ENCODE measurements at regions not wholly inside any gene's neighbourhood (a gene's known extent, or its start where the extent isn't known, plus 50 kb on each side); places are given as distances from the start of the nearest gene placed in this dataset.
"Not testable (repeated sequence)": the region's sequence is repeated elsewhere in the genome, so short reads cannot be mapped to it uniquely, and the experiment has no call there.

DNA sequence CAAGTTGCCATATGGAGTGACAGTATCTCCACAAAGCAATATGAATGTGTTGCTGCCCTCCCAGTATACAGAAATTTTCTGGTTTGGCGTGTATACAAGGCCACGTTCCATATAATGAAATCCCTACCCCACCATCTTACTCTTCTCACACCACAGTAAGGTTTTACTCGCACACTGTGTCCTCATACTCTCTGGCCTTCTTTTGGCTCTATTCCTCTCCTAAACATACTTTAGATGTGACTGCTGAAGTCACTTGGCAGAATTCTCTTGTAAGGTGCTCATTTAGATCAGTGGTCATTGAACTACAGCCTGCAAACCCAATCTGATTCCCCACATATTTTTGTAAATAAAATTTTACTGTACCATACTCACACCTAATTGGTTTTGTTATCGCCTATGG is 123.2 kb downstream of the RFPL4B start:
- DNase-seq (ENCODE audit: low spot score) (no peak), ATAC-seq (ENCODE audit: low FRiP score) (no peak)
- TF ChIP-seq, protein P1, sequence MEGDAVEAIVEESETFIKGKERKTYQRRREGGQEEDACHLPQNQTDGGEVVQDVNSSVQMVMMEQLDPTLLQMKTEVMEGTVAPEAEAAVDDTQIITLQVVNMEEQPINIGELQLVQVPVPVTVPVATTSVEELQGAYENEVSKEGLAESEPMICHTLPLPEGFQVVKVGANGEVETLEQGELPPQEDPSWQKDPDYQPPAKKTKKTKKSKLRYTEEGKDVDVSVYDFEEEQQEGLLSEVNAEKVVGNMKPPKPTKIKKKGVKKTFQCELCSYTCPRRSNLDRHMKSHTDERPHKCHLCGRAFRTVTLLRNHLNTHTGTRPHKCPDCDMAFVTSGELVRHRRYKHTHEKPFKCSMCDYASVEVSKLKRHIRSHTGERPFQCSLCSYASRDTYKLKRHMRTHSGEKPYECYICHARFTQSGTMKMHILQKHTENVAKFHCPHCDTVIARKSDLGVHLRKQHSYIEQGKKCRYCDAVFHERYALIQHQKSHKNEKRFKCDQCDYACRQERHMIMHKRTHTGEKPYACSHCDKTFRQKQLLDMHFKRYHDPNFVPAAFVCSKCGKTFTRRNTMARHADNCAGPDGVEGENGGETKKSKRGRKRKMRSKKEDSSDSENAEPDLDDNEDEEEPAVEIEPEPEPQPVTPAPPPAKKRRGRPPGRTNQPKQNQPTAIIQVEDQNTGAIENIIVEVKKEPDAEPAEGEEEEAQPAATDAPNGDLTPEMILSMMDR (IDR thresholded peaks at IDR 0.05): no peak

DNA sequence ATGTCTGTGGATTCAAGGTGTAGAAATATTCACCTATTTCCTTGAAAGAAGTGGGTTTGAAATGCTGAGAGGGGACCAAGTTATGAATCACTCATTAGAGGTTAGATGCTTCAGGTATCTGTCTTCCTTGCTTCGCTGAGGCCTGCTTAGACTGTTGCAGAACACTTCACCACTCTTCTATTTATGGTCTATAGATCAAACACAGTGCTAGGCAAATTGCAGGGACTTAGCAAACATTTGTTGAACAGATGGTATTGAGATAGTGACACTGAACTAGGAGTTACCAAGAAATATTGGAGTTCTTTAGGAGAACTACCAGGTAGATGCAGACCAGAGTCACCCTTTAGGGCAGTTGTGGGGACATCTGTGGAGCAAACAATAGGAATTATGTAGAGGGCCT is 123.8 kb downstream of the RFPL4B start:
- DNase-seq (ENCODE audit: low spot score): no peak
- TF ChIP-seq, protein P1 (IDR thresholded peaks at IDR 0.05): no peak
- no peak for ATAC-seq (ENCODE audit: low FRiP score)

DNA sequence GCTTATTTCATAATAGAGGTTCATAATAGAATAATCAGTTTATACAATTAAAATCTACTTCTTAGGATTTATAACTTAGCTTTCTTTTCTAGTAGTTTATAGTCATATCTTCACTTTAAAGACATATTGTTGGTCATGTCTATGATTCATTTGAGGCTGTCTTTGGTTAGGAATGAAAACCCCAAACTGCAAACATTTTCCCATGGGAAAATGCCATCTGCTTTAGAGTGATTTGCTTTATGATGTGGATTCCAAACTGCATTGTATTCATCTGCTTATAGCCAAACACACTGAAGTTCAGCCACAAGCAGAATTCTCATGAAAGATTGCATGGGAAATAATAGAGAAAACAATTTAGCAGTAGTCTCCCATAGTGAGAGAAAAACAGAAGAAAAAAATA is 128.0 kb downstream of the RFPL4B start:
- TF ChIP-seq, protein P1 (IDR thresholded peaks at IDR 0.05): no peak
- ATAC-seq (ENCODE audit: low FRiP score): no peak
- DNase-seq (ENCODE audit: low spot score): no peak

DNA sequence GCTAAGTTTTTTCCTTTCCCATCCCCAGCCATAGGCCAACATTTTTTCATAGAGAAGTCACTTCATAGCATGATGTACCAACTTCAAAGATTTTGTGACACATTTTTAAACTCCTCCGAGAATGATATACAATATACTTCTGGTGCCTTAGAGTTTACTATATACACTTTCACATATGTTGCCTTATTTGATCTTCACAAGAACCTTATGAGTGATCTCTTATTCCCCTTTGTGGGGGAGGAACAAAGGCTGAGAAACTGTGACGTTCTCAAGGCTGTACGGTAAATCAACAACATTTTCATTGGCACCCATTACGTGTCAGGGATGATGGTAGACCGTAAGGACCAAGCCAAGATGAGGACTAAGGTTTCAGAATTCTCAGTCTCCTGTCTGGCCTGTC is 130.0 kb downstream of the RFPL4B start:
- DNase-seq (ENCODE audit: low spot score) (no peak), ATAC-seq (ENCODE audit: low FRiP score) (no peak)
- TF ChIP-seq, protein P1 (IDR thresholded peaks at IDR 0.05): no peak

DNA sequence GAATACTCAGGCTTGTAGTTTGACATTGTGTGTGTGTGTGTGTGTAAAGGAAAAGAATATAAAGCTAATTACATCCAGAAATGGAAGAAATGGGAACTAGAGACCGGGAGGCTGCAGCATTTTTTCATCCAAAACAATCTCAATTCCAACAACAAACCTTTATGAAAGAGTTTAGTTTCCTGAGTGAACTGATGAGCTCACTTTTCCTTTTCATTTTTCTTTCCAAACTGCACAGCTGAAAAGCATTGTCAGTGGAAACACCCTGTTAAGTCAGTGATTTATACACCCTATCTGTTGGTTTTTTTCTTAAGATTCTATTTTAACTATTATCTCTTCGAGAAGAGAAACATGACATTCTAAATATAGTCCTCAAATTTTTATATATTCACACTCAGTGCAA is 130.9 kb downstream of the RFPL4B start:
- ATAC-seq (ENCODE audit: low FRiP score) (no peak), DNase-seq (ENCODE audit: low spot score) (no peak)
- TF ChIP-seq, protein P1 (IDR thresholded peaks at IDR 0.05): no peak

DNA sequence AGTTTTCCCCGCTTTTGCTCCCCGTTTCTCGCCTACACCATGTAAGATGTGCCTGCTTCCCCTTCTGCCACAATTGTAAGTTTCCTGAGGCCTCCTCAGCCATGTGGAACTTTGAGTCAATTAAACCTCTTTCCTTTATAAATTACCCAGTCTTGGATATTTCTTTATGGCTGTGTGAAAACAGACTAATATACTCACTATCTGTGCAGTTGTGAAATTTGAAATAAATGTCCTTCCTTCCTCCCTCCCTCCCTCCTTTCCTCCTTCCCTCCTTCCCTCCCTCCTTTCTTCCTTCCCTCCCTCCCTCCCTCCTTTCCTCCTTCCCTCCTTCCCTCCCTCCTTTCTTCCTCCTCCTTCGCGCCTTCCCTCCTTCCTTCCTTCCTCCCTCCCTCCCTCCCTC is 132.8 kb downstream of the RFPL4B start:
- DNase-seq (ENCODE audit: low spot score); ATAC-seq (ENCODE audit: low FRiP score): not testable (repeated sequence)

DNA sequence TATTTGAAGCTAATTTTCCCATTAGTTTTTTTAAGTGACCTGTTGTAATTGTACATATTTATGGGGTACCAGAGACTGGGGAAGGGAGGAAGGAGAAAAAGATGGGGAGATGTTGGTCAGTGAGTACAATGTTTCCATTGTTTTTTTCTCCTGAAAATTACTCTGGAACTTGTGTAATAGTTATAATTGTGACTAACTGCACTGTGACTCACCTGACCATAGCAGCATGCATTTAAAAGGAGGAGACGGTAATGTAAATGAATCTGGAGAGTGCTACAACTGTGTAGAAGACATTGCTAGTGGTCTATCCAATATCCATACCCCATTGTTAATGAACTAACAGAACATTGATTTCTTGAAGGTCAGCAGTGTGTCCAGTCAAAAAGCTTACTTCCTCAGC is 133.4 kb downstream of the RFPL4B start:
- ATAC-seq (ENCODE audit: low FRiP score): no peak
- TF ChIP-seq, protein P1 (IDR thresholded peaks at IDR 0.05): no peak
- no peak for DNase-seq (ENCODE audit: low spot score)

DNA sequence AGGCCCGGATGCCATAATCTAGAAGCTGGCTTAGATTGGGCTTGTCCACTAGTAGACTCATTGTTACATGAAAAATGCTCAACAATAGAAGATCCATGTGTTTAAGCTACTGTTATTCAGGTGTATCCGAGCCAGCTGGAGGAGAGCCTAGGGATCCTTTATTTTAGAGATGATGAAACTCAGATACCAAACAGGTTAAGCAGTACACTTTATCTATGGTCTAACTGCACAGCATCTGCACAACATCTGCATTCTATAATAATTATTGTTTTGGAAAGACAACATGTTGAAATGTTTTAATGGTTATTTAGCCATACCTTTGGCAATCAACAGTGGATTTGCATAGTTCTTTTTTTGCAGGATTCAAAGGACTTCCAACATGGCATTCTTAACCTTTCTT is 134.1 kb downstream of the RFPL4B start:
- ATAC-seq (ENCODE audit: low FRiP score): peak; percentile 6
- no peak for DNase-seq (ENCODE audit: low spot score)
- TF ChIP-seq, protein P1 (IDR thresholded peaks at IDR 0.05): no peak
